HUES6 (cell line): ENCODE measurements at regions not wholly inside any gene's neighbourhood (a gene's known extent, or its start where the extent isn't known, plus 50 kb on each side); places are given as distances from the start of the nearest gene placed in this dataset.

Experiments
- H3K27ac ChIP-seq: 2 replicates; pipeline ENCODE4 v1.7.0; 2013; ENCODE audit warnings: low read depth, mild to moderate bottlenecking, low read length, inconsistent platforms
- H3K27me3 ChIP-seq: 2 replicates; pipeline ENCODE4 v1.6.1; 2013; ENCODE audit warnings: low read length; ENCODE audit not compliant: control insufficient read depth, insufficient read depth
- H3K36me3 ChIP-seq: 2 replicates; pipeline ENCODE4 v1.6.1; 2013; ENCODE audit warnings: low read length; ENCODE audit not compliant: control insufficient read depth, insufficient read depth
- H3K4me1 ChIP-seq: 2 replicates; pipeline ENCODE4 v1.6.1; 2013; ENCODE audit warnings: low read length; ENCODE audit not compliant: control insufficient read depth, insufficient read depth
- H3K4me3 ChIP-seq: 2 replicates; pipeline ENCODE4 v1.5.1; 2013; ENCODE audit warnings: low read depth, low read length
- H3K9ac ChIP-seq: one replicate; pipeline ENCODE4 v1.6.1; 2013; ENCODE audit warnings: mild to moderate bottlenecking, low read length
- H3K9me3 ChIP-seq: 2 replicates; pipeline ENCODE4 v1.6.1; 2013; ENCODE audit warnings: low read depth, low read length; ENCODE audit not compliant: control insufficient read depth, insufficient read depth

DNA sequence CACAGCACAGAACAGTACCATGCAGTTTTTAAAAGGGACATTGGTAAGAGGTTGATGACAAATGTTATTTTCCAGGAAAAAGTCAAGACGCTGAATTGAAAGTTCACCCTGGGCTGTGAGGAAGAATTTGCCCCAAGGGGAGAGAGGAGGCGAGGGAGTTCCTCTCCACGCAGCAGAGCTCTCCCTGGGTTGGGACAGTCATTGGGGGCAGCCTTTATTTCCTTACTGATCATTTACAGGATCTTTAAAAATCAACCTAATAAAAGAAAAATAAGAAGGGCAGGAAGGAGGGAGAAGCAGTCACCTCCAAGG is 49.9 kb upstream of the WNT7B start:
- Histone ChIP-seq H3K27me3 (peaks cover 52% of the 10 kb centered on the region), H3K4me3 (peak overlapping the region; percentile 61), H3K27ac (no peak overlapping the region), H3K4me1 (peaks cover 13% of the 10 kb centered on the region), H3K36me3 (no peaks in the 10 kb centered on the region), H3K9me3 (no peaks in the 10 kb centered on the region), H3K9ac (peak overlapping the region; percentile 51)

DNA sequence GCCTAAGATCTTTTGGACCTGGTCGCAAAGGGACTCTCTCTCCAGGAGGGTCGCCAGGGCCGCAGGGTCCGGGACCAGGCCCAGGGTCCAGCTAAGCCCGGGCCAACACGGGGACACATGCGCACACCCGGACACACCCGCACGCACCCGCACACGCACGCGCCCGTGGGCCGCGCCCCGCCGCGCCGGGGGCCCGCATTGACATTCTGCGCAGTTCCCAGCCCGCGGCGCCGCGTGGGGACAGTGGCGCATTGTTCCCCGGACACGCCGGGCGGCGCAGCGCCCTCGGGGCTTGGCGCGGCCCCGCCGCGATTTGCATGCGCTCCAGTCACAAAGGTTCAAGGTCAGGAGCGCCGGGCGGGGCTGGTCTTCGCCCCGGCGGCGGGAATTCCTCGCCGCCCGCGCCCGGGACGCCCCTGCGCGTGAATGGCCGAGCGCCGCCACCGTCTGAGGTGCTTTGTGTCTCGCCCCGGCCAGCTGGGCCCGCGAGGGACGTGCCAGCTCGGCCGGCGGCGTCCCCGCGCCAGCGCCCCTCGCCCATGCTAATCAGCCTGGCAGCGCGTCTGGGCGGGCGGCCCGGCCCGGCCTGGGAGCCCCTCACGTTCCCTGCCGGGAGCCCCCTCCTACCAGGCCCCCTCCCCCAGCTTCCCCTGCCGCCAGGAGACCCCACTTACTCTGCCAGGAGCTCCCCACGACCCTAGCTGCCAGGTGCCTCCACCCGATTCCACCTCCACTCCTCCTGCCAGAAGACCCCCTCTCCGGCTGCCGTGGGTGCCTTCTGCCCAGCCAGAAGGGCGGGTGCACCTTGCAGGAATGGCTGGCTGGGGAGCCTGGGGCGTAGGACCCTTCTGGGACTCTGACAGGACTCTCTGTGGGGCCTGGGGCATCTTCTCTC is 50.5 kb upstream of the WNT7B start:
- Histone ChIP-seq H3K9me3 (no peaks in the 10 kb centered on the region), H3K4me3 (peak overlapping the region; percentile 61)

DNA sequence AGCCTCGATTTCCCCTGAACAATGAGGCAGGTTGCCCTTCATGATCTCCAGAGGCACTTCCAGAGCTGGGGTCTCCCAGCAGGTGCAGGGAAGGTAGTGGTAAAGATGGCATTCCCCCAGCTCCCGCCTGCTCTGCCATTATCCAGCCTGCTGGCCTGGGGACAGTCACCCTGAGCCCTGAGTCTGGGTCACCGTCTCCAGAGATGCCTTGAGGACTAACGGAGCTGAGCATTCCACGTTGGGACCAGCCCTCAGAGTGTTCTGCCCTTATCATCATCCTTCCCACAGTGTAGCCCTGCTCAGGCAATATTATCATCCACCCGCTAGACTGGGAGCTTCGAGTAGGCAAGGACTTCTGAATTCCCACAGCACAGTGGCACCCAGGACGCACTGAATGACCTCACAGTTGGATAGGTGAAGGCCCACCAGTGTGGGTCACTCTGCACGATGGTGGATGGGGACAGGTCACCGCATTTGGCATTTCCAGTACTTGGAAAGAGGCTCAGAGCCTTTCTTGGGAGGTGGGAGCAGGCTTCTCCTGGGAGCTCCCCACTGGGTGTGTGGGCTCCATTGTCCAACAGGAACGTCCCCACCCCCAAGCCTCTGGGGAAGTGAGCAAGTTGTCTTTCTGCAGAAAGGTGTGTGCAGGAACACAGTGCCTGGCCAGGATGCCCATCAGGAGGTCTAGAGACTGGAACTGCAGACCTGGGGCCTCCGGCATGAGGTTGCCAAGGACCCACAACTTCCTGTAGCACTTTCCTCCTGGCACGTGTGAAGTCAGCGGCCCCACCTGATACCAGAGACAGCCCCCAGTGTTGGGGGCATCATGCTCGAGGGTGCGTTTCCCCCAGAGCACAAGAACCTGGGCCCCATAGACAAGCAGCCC is 51.4 kb upstream of the WNT7B start:
- Histone ChIP-seq H3K4me1 (peaks cover 19% of the 10 kb centered on the region), H3K27ac (no peak overlapping the region), H3K9me3 (no peaks in the 10 kb centered on the region), H3K36me3 (no peaks in the 10 kb centered on the region), H3K27me3 (peaks cover 52% of the 10 kb centered on the region), H3K9ac (no peak overlapping the region), H3K4me3 (no peak overlapping the region)

More for the DNA sequence above, 50.5 kb upstream of the WNT7B start:
- Histone ChIP-seq H3K4me1 (peaks cover 18% of the 10 kb centered on the region), H3K27me3 (peaks cover 52% of the 10 kb centered on the region), H3K9ac (peak overlapping the region; percentile 51), H3K36me3 (no peaks in the 10 kb centered on the region), H3K27ac (no peak overlapping the region)

DNA sequence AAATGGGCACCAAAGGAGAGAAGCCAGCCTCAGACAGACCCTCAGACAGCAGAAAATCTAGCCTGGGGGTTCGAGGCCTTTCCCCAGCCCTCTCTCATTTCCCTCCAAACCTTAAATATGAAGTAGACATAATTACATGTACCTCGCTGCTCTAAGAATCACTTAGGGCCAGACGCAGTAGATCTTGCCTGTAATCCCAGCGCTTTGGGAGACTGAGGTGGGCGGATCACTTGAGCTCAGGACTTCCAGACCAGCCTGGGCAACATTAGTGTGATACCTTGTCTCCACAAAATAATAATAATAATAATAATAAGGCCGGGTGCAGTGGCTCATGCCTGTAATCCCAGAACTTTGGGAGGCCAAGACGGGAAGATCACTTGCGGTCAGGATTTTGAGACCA is 52.1 kb upstream of the WNT7B start:
- Histone ChIP-seq H3K27ac (no peak overlapping the region), H3K9me3 (no peaks in the 10 kb centered on the region), H3K27me3 (peaks cover 49% of the 10 kb centered on the region), H3K36me3 (no peaks in the 10 kb centered on the region), H3K9ac (no peak overlapping the region), H3K4me1 (peaks cover 19% of the 10 kb centered on the region), H3K4me3 (no peak overlapping the region)

DNA sequence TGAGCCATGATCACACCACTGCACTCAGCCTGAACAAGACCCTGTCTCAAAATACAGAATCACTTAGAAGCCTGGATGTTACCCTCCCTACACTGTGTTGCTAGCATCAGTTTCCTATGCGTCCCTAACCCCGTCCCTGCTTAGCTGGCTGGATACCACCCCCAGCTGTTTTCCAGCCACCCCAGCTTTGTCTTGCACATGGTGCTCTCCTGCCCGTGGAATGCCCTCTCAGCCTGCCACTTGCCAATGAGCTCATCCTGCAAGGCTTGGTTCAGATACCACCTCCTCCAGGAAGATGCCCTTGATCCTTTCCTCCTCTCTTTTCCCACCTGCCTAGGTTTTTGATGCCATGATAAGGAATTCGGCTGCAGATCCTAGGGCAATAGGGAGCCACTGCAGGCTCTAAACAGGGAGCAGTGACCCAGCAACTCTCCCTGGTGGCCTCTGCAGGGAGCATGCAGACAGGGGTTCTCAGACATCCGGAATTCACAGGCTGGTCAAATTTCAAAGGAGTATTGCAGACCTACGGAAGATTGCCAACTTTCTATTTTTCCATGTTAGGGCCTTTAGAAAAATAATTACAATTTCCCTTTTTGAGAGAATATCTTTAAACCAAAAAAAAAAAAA is 52.7 kb upstream of the WNT7B start:
- Histone ChIP-seq H3K27me3 (peaks cover 43% of the 10 kb centered on the region), H3K27ac (no peak overlapping the region), H3K4me1 (peaks cover 19% of the 10 kb centered on the region), H3K9me3 (no peaks in the 10 kb centered on the region), H3K9ac (no peak overlapping the region), H3K4me3 (no peak overlapping the region), H3K36me3 (no peaks in the 10 kb centered on the region)

DNA sequence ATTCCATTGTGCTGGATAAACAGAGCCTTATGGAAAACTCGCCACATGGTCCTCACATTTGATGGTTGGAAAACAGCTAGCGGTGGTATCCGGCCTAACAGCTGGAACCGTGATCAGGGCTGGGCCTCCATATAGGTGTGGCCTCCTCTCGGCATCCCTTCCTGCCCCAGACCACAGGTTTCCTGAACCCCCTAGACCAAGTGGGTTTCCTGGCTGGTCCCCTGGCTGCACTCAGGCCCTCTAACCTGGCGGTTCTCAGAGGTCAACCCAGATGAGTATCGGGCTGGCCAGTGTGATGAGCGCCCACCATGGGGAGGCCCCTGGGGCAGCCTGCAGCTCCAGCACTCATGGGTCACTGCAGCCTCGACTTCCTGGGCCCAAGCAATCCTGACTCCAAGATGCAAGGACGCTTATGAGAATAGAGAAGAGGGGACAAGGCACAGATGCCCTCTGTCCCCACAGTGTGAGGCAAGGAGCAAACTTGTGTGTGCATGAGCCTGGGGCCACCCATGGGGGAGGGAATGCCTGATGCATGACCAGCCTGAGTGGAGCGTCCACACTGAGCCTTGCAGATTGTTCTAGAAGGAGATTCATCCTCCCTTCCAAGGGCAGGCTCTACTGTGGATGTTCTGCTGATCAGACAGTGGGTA is 53.4 kb upstream of the WNT7B start:
- Histone ChIP-seq H3K9ac (no peak overlapping the region), H3K27me3 (peaks cover 37% of the 10 kb centered on the region), H3K9me3 (no peaks in the 10 kb centered on the region), H3K4me1 (peaks cover 21% of the 10 kb centered on the region), H3K4me3 (no peak overlapping the region), H3K27ac (no peak overlapping the region), H3K36me3 (no peaks in the 10 kb centered on the region)

DNA sequence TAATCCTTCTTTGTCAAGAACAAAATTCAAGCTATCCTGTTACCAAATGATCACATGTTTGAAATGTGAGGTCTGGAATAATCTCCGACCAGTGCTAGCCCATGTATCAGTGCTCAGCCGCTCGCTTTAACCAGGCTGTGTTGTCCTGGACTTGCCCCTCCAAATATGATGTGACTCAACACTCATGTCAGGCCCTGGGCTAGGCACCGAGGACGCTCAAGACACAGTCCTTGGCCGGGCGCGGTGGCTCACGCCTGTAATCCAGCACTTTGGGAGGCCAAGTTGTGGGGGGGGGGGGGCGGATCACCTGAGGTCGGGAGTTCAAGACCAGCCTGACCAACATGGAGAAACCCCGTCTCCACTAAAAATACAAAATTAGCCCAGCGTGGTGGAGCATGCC is 54.1 kb upstream of the WNT7B start:
- H3K9me3 ChIP-seq = no peaks in the 10 kb centered on the region
- H3K9ac ChIP-seq = no peak overlapping the region
- H3K27ac ChIP-seq = no peak overlapping the region
- peaks cover 21% of the 10 kb centered on the region for H3K4me1 ChIP-seq
- H3K4me3 ChIP-seq = no peak overlapping the region
- peaks cover 29% of the 10 kb centered on the region for H3K27me3 ChIP-seq
- H3K36me3 ChIP-seq = no peaks in the 10 kb centered on the region

DNA sequence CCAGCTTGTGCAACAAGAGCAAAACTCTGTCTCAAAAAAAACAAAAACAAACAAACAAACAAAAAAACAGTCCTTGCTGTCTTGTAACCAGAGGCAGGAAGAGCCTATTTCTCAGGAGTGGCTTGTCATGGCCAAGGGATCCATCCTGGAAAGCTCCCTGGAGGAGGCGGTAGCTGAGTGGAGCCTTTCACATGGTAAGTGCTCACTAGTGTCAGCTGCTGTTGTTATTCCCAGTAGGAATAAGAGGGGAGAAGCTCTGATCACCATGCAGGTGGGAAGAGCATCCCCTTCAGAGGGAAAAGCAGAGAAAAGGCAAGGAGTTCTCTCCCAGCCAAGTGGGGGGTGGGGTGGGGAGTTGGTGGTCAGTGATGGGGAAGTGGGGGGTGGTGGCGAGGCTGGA is 54.6 kb upstream of the WNT7B start:
- Histone ChIP-seq H3K27ac (no peak overlapping the region), H3K4me1 (peaks cover 23% of the 10 kb centered on the region), H3K9me3 (no peaks in the 10 kb centered on the region), H3K27me3 (peaks cover 25% of the 10 kb centered on the region), H3K36me3 (no peaks in the 10 kb centered on the region), H3K9ac (no peak overlapping the region), H3K4me3 (no peak overlapping the region)

DNA sequence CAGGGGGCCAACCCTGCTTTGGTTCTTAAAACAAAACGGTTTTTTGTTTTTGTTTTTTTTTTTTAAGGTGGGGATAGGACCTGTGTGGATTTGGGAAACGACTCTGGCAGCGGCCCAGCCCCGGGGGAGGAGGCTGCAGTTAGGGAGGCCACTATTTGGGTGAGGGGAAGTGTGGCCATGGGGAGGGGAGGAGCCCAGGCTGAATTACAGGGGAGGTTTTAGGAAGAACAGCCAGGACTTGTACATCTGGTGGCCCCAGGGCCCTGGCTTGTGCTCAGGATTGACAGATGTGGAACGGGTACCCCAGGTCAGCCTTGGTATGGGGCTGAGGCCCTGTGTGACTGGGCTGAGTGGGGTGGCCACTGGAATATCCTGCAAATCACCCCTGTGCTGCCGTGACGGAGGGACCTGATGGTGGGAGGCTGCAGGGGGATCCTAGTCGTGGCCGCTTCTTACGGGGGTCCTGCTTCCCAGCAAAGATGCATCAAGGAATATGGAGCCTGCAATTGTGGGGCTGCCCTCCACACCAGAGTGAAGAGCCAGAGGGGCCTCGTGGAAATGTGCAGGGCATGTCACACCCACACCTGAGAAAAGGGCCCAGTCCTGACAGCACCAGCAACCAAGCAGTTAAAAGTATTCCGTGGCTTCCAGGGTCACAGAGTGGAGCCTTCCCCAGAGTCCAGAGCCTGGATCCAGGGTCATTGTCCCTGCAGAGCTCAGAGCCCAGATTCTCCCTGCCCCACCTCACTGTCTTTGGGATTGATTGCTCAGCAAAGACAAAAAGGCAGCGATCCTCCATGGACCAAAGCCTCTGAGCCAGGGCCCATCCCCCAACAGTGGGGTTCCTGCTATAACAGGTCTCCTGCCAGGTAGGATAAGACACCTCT is 55.2 kb upstream of the WNT7B start:
- Histone ChIP-seq H3K9me3 (no peaks in the 10 kb centered on the region), H3K9ac (no peak overlapping the region), H3K27me3 (peaks cover 18% of the 10 kb centered on the region), H3K4me3 (no peak overlapping the region), H3K27ac (no peak overlapping the region), H3K4me1 (peaks cover 18% of the 10 kb centered on the region), H3K36me3 (no peaks in the 10 kb centered on the region)
